Transverse colon (tissue), 4 donors: ENCODE measurements at regions not wholly inside any gene's neighbourhood (a gene's known extent, or its start where the extent isn't known, plus 50 kb on each side); places are given as distances from the start of the nearest gene placed in this dataset.

Source experiments
- DNase-seq: peaks from one replicate; pipeline ENCODE4 v3.0.0-alpha.2; 2019
- H3K27ac ChIP-seq, 4 donors: fragments of 200-600 bp; sonication (generic); 2 replicates each; pipeline ENCODE4 v1.5.1; 2016 to 2018; ENCODE audit warnings: inconsistent platforms in 4 of 4
- H3K27me3 ChIP-seq: fragments of 200-600 bp; sonication (generic); 2 replicates; pipeline ENCODE4 v1.5.1; 2017; ENCODE audit warnings: inconsistent platforms
- H3K36me3 ChIP-seq, 4 donors: fragments of 200-600 bp; sonication (generic); 2 replicates each; pipeline ENCODE4 v1.5.1; 2017 to 2019; ENCODE audit warnings: inconsistent platforms in 4 of 4
- H3K4me1 ChIP-seq, 4 donors: fragments of 200-600 bp; sonication (generic); 2 replicates each; pipeline ENCODE4 v1.5.1; 2017 to 2020; ENCODE audit warnings: inconsistent platforms in 4 of 4
- H3K4me3 ChIP-seq, 4 donors: fragments of 200-600 bp; sonication (generic); 1 replicate in 1 of 4; 2 replicates in 3 of 4; pipeline versions ENCODE4 v1.5.1 to v1.6.1; 2017 to 2019; ENCODE audit warnings: inconsistent platforms in 4 of 4
- H3K9me3 ChIP-seq, 2 donors: fragments of 200-600 bp; sonication (generic); 2 replicates each; pipeline ENCODE4 v1.5.1; 2017 to 2019; ENCODE audit warnings: inconsistent platforms in 2 of 2
- CTCF ChIP-seq, 5 experiments: fragments of 200-600 bp in 3 of 5; fragments of 450-650 bp in 2 of 5; sonication (generic) in 3 of 5; IDR thresholded peaks; 1 replicate in 2 of 5; 2 replicates in 3 of 5; pipeline ENCODE4 v1.5.1; 2016 to 2017; ENCODE audit warnings: antibody characterized with exemption in 5 of 5, inconsistent platforms in 3 of 5, mild to moderate bottlenecking in 2 of 5, moderate library complexity in 1 of 5
- EP300 ChIP-seq: sonication (generic); formaldehyde crosslinking; IDR thresholded peaks from one replicate; pipeline ENCODE4 v1.6.1; 2017; ENCODE audit warnings: antibody characterized with exemption, low read depth
- POLR2A ChIP-seq: fragments of 450-650 bp; IDR thresholded peaks from one replicate; pipeline ENCODE4 v1.6.1; 2016; ENCODE audit warnings: antibody characterized with exemption, mild to moderate bottlenecking, moderate library complexity
- POLR2AphosphoS5 ChIP-seq, 3 donors: sonication (generic); formaldehyde crosslinking; IDR thresholded peaks; one replicate each; pipeline ENCODE4 v1.6.1; 2016; ENCODE audit warnings: antibody characterized with exemption in 3 of 3
- WGBS, 2 donors: methylation state at CpG; one replicate each; pipeline ENCODE4 v1.1.5; 2018; ENCODE audit warnings: low coverage in 1 of 2; 5-methylcytosine and 5-hydroxymethylcytosine counted together
- in situ Hi-C, 4 donors: fragments of 200-750 bp; cut with MboI; loops; one replicate each; pipeline versions ENCODE4 v1.15.0 to v1.15.1; 2017; ENCODE audit warnings: low sequenced_read_pairs in 3 of 4, low pct_ligation_motif_present in 1 of 4, low pct_unique_long_range_greater_than_20kb in 1 of 4
- intact Hi-C: fragments of 100-400 bp; cut with DNase I; formaldehyde crosslinking; loops from one replicate; pipeline ENCODE4 v1.15.1; 2023; ENCODE audit warnings: low total_unique reads

- H3K27me3 ChIP-seq: no peaks in the 10 kb centered on the region
- DNase-seq: no peak
- no peaks in the 10 kb centered on the region for H3K36me3 ChIP-seq
- intact Hi-C loops (no loop called here), in situ Hi-C loops (no loop called here)
- no peaks in the 10 kb centered on the region for H3K9me3 ChIP-seq
- H3K27ac ChIP-seq: no peak overlapping the region
- WGBS, 2 donors: 35 to 73% methylated on average over 3 of the region's 3 CpGs
- H3K4me1 ChIP-seq: no peaks in the 10 kb centered on the region
- TF ChIP-seq POLR2AphosphoS5 (IDR thresholded peaks at IDR 0.05) (no peak), CTCF (IDR thresholded peaks at IDR 0.05) (no peak), EP300 (no peak), POLR2A (no peak)
- no peak overlapping the region for H3K4me3 ChIP-seq
These were observed 163.5 kb downstream of the CSNK2A3 start for GRCh38 chr11:11189506-11189905.

GRCh38 chr11:11186249-11186648, 166.8 kb downstream of the CSNK2A3 start:
- in situ Hi-C loops (no loop called here), intact Hi-C loops (no loop called here)
- H3K27ac ChIP-seq: no peak overlapping the region
- no peaks in the 10 kb centered on the region for H3K27me3 ChIP-seq
- no peak for TF ChIP-seq POLR2AphosphoS5 (IDR thresholded peaks at IDR 0.05)
- no peak for TF ChIP-seq CTCF (IDR thresholded peaks at IDR 0.05)
- TF ChIP-seq POLR2A: no peak
- TF ChIP-seq EP300: no peak
- no peak overlapping the region for H3K4me3 ChIP-seq
- 79 to 85% methylated on average over 5 of the region's 5 CpGs for WGBS, 2 donors
- no peaks in the 10 kb centered on the region for H3K36me3 ChIP-seq
- no peak for DNase-seq
- no peaks in the 10 kb centered on the region for H3K9me3 ChIP-seq
- H3K4me1 ChIP-seq: no peaks in the 10 kb centered on the region

- TF ChIP-seq POLR2AphosphoS5 (IDR thresholded peaks at IDR 0.05): no peak
- no peak for TF ChIP-seq EP300
- no peak for TF ChIP-seq CTCF (IDR thresholded peaks at IDR 0.05)
- TF ChIP-seq POLR2A: no peak
- H3K27me3 ChIP-seq: no peaks in the 10 kb centered on the region
- H3K27ac ChIP-seq: no peak overlapping the region
- DNase-seq: no peak
- H3K9me3 ChIP-seq: no peaks in the 10 kb centered on the region
- intact Hi-C loops (no loop called here), in situ Hi-C loops (no loop called here)
- WGBS, 2 donors: 89 to 95% methylated on average over 3 to 14 of the region's 14 CpGs
- H3K4me1 ChIP-seq: no peaks in the 10 kb centered on the region
- H3K36me3 ChIP-seq: no peaks in the 10 kb centered on the region
- H3K4me3 ChIP-seq: no peak overlapping the region
These were observed 170.8 kb downstream of the CSNK2A3 start for GRCh38 chr11:11182261-11182660.

- in situ Hi-C loops (no loop called here), intact Hi-C loops (no loop called here)
- peak in 1 of 3 donors; percentile 15 for TF ChIP-seq POLR2AphosphoS5 (IDR thresholded peaks at IDR 0.05)
- no peak for TF ChIP-seq EP300
- 55 to 73% methylated on average over 2 to 3 of the region's 3 CpGs for WGBS, 2 donors
- Histone ChIP-seq H3K4me3 (no peak overlapping the region), H3K27me3 (no peaks in the 10 kb centered on the region), H3K27ac (peak overlapping the region in 3 of 4 donors; percentile 55 to 63 (median 56)), H3K4me1 (no peaks in the 10 kb centered on the region), H3K36me3 (no peaks in the 10 kb centered on the region), H3K9me3 (no peaks in the 10 kb centered on the region)
- DNase-seq: no peak
These were observed 174.1 kb downstream of the CSNK2A3 start for GRCh38 chr11:11178671-11179638.
